ENCODE measurements at regions not wholly inside any gene's neighbourhood (a gene's known extent, or its start where the extent isn't known, plus 50 kb on each side); places are given as distances from the start of the nearest gene placed in this dataset.
"Not testable (repeated sequence)": the region's sequence is repeated elsewhere in the genome, so short reads cannot be mapped to it uniquely, and the experiment has no call there.

DNA sequence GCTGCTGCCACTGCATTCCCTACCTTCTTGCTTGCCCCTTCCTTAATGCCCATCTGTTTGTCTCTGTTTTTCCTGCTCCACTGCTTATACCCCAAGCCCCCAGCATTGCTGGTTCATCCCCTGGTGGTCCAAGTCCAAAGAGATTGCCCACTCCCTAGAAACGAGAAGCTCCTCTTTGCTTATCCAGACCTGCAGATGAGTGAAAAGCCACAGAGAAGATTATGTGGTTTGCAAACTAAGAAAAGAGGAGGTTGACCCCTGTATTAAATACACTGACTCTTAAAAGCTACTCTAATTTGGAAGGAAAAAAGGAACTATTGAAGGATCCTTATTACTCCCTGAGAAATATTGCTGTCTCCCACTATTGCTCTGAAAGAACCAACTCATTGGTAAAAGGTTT, 146.8 kb upstream of the RAB4A start:
- no peak for DNase-seq (ENCODE audit: low read depth in 1 of 2, low spot score in 1 of 2)

DNA sequence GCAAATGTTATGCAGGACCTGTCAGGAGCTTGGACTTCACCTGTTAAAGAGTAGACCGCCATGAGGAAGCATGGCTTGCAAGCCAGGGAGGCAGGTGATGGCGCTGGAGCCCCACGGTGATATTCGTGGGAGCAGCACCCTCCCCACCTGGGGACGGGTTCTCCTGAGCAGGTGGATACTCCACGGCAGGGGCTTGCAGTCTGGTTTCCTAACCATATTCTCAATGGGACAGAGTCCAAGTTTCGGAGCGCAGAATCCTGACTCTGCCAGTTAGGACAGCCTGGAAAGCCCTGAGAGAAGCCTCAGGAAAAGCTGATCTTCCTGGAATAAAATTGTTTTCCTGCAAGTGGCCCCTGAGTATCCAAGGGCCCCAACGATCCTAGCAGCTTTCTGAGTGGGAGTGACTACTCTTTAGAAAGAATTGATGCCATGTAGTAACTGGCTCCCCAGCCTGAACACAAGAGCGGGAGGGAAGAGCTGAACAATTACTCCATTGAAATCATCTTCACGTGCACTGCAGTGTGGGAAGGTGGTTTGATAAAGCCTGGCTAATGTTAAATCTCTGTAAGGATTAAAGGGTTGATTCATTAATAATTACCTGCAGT, 146.3 kb upstream of the RAB4A start:
- no peak for DNase-seq (ENCODE audit: low read depth in 1 of 2, low spot score in 1 of 2)

DNA sequence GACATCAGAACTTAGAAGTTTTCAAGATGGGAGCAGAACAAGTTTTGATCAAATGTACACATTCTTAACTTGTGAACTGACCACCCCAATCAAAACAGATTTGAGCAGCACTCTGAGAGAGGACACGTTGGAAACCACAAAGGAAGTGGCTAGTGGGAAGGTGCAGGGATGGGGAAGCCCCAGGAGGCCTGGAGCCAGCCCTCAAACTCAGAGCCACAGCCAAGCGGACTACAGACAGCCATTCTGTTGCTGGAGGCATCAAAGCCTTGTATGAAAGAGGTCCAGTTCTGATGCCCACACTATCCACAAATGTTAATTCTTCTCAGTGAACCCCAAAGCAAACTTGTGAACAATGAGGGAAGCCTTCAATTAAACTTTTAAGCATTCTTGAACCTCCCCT, 143.6 kb upstream of the RAB4A start:
- no peak for DNase-seq (ENCODE audit: low read depth in 1 of 2, low spot score in 1 of 2)

DNA sequence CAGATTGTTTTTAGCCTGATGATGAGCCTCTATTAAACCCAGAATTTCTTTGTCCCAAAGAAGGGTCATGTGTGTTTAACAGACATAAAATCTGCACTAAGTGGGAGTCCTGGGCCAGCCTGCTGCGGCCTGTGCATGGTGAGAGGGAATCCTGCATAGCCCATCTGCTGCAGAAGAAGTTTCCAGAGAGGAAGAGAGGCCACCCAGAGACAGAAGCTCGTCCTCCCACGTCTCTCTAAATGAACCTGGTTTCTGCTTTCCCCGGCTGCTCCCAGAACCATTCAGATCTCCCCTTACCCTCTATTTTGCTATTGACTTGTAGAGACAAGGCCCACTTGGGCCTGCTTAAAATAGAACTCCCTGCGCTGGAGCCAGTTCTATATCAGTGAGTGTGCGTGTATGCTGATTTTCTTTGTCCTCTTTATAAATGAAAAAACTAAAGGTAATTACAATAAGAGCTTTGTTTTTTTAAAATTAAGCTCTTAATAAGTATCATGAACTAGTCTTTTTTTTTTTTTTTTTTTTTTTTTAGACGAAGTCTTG, 142.8 kb upstream of the RAB4A start:
- DNase-seq (ENCODE audit: low read depth in 1 of 2, low spot score in 1 of 2) = no peak

DNA sequence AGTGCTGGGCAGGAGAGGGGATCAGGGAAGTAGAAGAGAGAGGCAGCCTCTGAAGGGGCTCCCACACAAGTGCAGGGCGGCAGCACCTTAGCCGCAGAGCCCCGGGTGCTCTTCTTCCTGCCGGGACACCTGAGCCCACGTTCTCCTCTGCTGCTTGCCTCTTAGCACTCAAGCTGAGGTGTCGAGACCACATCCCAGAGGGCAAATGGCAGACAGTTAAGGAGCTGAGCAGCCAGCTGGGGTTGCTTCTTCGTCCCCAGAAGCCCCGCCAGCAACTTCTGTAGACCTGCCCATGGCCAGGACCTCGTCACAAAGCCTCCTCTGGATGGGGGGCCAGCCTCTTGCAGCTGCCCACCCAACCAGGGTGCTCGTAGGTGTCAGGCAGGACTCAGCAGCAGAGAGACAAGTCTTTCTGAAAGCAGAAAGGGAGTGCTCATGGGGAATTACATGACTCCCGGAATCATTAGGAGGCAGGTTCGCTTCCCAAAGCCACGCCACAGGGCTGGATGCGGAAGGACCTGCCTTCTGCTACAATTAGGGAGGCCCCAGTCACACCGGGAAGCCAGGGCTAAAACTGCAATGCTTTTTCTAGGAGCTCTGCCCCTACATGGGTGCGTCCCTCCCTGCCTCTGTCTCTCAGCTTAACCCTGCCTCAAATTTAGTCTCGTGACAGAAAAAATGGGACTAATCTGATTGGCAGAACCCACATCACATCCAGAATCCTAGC, 141.4 kb upstream of the RAB4A start:
- DNase-seq (ENCODE audit: low read depth in 1 of 2, low spot score in 1 of 2) = no peak

DNA sequence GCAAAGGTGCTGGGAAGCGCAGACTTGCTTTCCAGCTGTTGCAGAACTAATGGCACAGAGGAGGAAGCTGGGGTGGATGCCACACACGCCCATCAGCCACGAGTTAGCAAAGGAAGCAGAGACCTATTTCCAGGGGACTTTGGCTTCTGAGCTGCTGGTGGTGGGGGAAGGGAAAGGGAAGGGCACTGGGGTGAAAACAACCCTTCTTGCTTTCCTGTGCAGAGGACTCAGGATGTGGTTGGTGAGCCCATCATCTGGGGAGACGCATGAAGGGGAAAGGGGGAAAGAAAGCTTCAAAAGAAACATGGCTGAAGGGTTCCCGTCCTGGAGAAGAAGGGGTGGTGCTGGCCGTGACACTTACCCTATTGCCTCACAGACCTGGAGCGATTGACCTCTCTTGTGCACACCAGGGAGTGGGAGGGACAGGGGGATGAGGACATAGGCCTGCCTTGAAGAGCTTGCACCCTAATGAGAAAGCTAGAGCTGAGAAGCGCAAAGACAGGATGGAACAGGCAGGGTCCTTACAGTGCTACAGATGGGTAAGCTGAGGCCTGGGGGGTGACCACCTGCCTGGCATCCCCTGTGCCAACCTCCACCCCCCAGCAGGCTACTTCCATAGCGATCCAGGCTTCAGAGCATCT, 140.8 kb upstream of the RAB4A start:
- no peak for DNase-seq (ENCODE audit: low read depth in 1 of 2, low spot score in 1 of 2)

DNA sequence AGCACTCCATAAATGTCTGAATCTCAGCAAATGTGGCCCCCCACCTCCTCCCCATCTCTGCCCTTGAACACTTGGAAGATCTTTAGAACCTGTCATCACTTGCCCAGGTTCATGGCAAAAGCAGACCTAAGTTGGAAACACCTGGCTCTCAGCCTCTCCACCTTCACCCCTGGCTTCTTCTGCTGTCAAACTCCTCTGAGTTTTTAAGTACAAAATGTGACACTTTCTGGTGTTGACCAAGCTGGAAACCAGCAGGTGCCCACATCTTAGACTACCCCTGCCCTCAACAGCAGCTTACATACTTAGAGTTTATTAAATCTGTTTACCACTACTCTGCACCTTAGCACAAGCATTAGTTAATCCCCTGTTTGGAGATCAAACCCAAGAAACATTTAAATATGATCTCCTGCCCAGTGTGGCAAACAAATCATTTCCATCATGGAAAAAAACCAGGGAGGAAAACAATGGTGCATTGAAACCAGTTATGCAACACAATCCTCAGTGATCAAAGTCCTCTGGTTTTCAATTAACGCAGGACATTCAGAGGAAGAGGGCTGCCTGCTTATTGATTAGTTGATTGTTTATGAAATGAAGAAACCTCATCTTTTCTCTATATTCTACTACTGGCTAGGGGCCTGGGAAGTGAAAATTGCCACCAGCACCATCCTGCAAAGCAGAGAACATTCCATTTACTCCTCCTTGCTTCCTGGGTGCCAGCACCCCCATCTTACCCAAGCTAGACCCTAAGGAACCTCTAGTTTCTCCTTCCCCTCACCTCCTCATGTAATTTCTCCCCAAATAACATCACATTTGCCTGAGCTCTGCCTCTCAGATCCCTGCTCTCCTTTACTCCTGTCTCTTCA, 139.4 kb upstream of the RAB4A start:
- no peak for DNase-seq (ENCODE audit: low read depth in 1 of 2, low spot score in 1 of 2)

DNA sequence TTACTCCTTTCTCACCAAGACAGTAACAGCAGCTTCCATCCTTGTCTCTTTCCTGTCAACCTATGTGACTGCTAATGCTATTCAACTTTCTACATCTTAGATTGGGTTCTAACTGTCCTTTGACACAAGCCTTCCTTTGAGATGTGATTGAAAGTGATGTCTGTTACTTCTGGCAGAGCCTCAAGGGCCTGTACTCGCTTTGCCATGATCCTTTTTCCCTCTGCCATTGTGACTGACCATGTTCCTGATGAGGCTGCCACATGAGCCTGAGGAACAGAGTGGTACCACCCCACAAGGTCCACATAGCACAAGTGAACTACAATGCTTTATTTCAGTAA, 138.8 kb upstream of the RAB4A start:
- DNase-seq (ENCODE audit: low read depth in 1 of 2, low spot score in 1 of 2) = no peak

DNA sequence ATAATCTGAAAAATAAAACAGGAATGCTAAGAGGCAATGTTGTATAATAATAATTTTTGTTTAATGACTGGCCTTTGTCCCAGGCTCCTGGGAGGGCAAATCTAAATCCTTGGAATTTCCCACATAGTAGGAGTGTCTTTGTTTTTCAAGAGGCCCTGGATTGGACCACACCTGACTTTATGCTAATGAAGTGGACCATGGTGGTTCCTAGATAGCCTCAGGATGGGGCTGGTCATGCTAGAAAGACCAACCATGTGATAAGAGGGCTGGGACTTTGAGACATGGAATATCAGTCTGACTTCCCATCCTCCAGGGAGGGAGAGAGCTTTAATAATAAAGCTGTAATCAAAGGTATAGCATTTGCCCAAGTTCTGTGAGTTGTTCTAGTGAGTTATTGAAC, 138.2 kb upstream of the RAB4A start:
- no peak for DNase-seq (ENCODE audit: low read depth in 1 of 2, low spot score in 1 of 2)

DNA sequence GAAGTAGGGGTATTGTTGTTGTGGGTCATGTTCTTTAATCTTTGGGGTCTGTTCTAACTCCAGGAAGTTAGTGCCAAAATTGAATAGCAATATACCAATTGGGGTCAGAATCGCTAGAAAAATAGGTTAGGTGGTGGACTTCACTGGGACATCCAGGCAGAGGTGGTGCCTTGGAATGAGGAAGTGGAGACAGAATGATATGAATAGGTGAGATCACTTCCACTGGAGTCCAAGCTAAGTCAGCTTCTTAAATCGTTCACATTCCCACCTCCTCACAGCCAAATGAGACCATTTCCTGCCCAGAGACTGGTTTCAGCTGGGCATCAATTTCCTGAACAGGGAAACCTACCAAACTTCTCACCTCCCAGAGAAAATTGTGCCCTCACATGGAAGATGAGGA, 137.8 kb upstream of the RAB4A start:
- no peak for DNase-seq (ENCODE audit: low read depth in 1 of 2, low spot score in 1 of 2)

DNA sequence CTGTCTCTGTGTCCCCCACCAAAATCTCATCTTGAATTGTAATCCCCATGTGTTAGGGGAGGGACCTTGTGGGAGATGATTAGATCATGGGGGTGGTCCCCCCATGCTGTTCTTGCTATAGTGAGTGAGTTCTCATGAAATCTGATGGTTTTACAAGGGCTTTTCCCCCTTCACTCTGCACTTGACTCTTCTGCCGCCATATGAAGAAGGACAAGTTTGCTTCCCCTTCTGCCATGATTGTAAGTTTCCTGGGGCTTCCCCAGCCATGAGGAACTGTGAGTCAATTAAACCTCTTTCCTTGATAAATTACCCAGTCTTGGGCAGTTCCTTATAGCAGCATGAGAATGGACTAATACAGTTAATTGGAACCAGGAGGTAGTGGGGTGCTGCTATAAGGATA, 137.1 kb upstream of the RAB4A start:
- no peak for DNase-seq (ENCODE audit: low read depth in 1 of 2, low spot score in 1 of 2)

DNA sequence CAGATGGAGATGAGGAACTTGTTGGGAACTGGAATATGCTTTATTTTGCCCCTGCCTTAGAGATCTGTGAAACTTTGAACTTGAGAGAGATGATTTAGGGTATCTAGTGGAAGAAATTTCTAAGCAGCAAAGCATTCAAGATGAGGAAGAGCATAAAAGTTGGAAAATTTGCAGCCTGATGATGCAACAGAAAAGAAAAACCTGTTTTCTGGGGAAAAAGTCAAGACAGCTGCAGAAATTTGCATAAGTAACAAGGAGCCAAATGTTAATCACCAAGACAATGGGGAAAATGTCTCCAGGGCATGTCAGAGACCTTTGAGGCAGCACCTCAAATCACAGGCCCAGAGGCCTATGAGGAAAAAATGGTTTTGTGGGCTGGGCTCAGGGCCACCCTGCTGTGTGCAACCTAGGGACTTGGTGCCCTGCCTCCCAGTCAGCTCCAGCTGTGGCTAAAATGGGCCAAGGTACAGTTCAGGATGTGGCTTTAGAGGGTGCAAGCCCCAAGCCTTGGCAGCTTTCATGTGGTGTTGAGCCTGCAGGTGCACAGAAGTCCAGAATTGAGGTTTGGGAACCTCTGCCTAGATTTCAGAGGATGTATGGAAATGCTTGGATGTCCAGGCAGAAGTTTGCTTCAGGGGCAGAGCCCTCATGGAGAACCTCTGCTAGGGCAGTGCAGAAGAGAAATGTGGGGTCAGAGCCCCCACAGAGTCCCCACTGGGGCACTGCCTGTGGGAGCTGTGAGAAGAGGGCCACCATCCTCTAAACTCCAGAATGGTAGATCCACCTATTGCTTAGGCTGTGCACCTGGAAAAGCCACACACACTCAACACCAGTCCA, 136.3 kb upstream of the RAB4A start:
- not testable (repeated sequence) for DNase-seq (ENCODE audit: low read depth in 1 of 2, low spot score in 1 of 2)

DNA sequence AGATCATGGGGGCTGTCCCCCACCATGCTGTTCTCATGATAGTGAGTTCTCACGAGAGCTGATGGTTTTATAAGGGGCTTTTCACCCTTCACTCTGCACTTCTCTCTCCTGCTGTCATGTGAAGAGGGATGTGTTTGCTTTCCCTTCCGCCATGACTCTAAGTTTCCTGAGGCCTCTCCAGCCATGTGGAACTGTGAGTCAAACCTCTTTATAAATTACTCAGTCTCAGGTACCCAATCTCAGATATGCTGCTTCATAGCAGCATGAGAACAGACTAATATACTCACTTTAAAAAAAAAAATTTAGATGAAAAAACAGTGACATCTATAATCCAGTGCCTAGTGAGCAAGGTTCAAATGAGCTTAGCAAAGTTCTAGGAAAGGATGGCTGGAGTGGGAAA, 135.1 kb upstream of the RAB4A start:
- DNase-seq (ENCODE audit: low read depth in 1 of 2, low spot score in 1 of 2) = no peak

DNA sequence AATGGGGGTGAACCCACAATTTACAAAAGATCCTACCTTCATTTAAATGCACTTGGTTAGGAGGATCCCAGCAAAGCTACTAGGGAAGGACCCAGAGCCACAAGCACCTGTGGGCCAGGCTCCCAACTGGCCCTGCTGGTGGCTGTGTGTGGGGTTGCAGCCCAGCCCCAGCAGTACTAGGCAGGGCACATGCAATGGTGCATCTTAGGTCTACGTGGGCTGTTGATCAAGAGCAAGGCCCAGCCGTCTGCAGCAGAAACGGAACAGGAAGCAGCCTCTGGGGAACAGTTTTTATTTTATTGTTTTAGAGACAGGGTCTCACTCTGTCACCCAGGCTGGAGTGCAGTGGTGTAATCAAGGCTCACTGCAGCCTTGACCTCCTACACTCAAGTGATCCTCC, 134.1 kb upstream of the RAB4A start:
- DNase-seq (ENCODE audit: low read depth in 1 of 2, low spot score in 1 of 2) = no peak

DNA sequence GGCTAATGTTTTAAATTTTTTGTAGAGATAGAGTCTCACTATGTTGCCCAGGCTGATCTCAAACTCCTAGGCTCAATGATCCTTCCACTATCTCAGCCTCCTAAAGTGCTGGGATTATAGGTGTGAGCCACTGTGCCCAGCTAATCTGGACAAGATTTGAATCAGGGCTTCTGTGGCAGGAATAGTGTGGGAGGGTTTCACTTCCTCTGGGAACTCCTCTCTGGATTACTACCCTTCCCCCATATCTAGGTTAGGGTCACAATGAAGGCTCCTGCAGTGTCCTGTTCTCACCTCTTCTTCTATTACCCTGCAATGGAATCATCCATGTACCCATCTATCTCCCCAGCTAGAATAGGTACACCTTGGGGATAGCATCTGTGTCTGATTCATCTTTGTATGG, 133.6 kb upstream of the RAB4A start:
- DNase-seq (ENCODE audit: low read depth in 1 of 2, low spot score in 1 of 2) = no peak

DNA sequence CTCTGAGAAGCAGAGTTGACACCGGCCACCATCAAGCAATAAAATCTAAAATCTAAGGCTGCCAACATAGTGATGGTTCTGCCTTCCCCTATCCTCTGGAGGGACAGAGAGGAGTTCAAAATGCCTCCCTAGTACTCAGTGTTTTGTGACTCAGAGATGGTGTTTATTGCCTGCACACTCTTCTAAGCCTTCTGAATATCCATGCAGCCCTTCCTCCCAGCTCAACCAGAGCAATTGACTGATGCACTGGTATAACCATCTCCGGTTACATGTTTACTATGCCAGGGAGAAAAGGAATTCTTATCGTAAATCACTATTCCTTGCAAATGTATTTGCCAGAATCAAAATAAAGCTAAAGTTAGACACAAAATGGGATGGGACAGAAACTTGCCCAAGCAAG, 132.9 kb upstream of the RAB4A start:
- DNase-seq (ENCODE audit: low read depth in 1 of 2, low spot score in 1 of 2) = no peak

DNA sequence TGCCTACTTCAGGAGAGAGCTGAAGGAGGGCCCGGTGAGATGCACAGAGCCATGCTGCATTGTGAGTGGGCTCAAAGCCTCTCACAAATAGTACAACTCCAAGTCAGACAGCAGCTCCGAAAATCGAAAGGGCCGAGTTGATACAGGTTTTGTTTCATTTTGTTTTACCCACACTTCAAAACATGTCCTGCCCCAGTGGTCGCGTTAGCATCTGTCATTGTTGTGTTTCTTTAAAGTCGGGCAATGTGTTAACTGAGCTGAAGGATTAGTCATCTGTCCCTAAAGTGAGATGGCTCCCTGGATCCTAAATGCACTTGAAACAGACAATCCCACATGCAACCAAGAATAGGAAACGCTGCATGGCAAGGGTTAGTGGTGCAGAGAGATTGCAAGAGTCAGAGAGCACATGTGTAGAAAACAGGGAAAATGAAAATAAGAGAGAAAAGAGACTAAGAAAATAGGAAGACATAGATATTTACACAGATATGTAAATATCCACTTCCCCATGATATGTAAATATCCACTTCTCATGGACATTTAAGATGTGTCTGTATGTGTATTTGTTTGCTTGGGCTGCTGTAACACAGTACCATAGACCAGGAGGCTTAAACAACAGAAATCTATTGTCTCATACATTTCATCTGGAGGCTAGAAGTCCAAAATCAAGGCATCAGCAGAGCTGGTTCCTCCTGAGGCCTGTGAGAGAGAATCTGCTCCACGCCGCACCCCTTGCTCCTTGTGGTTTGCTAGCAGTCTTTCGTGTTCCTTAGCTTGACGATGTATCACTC, 131.4 kb upstream of the RAB4A start:
- peak in 1 of 2 donors; percentile 11 for DNase-seq (ENCODE audit: low read depth in 1 of 2, low spot score in 1 of 2)

DNA sequence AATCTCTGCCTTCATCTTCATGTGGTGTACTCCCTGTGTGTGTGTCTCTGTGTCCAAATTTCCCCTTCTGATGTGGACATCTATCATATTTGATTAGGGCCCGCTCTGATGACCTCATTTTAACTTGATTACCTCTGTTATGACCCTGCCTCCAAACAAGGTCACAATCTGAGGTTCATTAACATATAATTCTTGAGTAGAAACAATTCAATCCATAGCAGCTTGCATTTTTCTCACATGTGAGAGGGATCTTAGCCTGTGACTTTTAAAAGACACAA, 130.9 kb upstream of the RAB4A start:
- DNase-seq (ENCODE audit: low read depth in 1 of 2, low spot score in 1 of 2) = no peak

DNA sequence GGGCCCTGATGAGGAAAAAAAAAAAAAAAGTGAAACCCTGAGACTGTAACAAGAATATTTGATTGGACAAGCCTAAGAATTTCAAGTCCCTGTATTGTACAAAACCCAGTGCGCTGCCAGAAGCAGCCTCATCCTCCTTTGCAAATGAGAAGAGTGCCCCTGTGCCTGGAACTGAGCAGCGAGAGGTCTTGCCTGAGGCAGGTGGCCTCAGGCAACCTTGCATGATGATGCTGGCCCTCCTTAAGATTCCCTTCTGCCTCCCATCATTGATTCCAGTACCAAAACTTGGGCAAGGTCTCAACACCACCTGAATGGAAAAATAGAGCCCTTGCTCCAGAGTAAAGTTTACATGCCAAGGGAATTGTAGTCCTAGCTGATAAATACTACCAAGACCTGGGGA, 129.6 kb upstream of the RAB4A start:
- no peak for DNase-seq (ENCODE audit: low read depth in 1 of 2, low spot score in 1 of 2)

DNA sequence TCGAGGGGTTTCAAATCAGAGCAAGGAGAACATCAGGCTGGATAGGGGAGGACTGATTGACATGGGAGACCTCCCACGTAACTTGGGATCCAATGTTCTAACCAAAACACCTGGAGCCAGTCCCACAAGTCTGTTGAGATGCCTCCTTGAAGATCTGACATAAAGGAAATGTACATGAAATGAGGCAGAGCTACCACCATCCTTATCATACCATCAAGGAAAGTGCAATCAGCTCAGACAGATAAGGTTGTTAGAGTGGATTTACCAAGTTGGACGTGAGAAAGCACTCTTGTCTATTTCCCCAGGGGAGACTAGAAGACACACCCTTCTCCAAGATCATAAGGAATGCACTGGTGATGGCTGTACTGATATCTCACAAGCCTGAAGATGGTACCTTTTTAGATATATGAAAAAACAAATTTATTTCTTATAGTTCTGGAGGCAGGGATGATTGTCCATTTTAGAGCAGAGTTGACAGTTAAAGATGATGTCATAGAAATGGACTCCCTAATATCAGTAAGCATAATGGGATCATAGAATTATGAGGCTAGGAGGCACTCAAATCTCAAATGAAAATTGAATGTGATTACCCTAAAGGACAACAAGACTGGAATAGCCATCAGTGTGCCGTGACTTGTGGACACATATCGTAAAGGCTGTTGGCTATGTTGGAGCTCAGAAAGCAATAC, 129.1 kb upstream of the RAB4A start:
- no peak for DNase-seq (ENCODE audit: low read depth in 1 of 2, low spot score in 1 of 2)
